SK-N-SH (cell line): ENCODE measurements at regions not wholly inside any gene's neighbourhood (a gene's known extent, or its start where the extent isn't known, plus 50 kb on each side); places are given as distances from the start of the nearest gene placed in this dataset.

Experiments used
- CTCF ChIA-PET: fragments of 300-600, 350-600 bp; formaldehyde crosslinking; extraction: SDS; loops from one replicate; lab custom pipeline; 2021; lab: Yijun Ruan, JAX
- POLR2A ChIA-PET: fragments of 350-600 bp; sonication (Branson Sonifier 250); formaldehyde crosslinking; extraction: SDS; loops from one replicate; lab custom pipeline; 2020; ENCODE audit warnings: antibody characterized with exemption, inconsistent platforms; lab: Yijun Ruan, JAX
- DNase-seq: peaks from one replicate; pipeline ENCODE4 v3.0.0; 2012
- H2AFZ ChIP-seq: fragments of 200-600 bp; sonication (generic); 2 replicates; pipeline ENCODE4 v1.8.1; 2016; ENCODE audit warnings: antibody characterized with exemption, mild to moderate bottlenecking, low read depth
- H3F3A ChIP-seq: fragments of 200-600 bp; sonication (generic); replicated peaks from 2 replicates; pipeline ENCODE3; 2016; ENCODE audit warnings: antibody characterized with exemption, mild to moderate bottlenecking; ENCODE audit not compliant: insufficient read depth
- H3K27ac ChIP-seq, 2 experiments: fragments of 200-500 bp in 1 of 2; fragments of 200-600 bp in 1 of 2; sonication (Bioruptor generic) in 1 of 2; sonication (generic), shearing (Covaris generic) in 1 of 2; 2 replicates each; pipeline versions ENCODE4 v1.5.1 to v1.6.1; 2014 to 2016; ENCODE audit warnings: low read depth in 2 of 2, inconsistent platforms in 1 of 2, low read length in 1 of 2, mild to moderate bottlenecking in 1 of 2, mixed read lengths in 1 of 2
- H3K27me3 ChIP-seq: fragments of 200-600 bp; sonication (generic), shearing (Covaris generic); 2 replicates; pipeline ENCODE4 v1.6.1; 2016; ENCODE audit warnings: mixed run types; ENCODE audit not compliant: insufficient read depth
- H3K36me3 ChIP-seq, 2 experiments: fragments of 200-500 bp in 1 of 2; fragments of 200-600 bp in 1 of 2; sonication (Bioruptor generic) in 1 of 2; sonication (generic) in 1 of 2; replicated peaks in 1 of 2; 2 replicates each; pipeline versions ENCODE3 to v1.5.1; 2014 to 2016; ENCODE audit warnings: low read length in 1 of 2, mild to moderate bottlenecking in 1 of 2; ENCODE audit not compliant: insufficient read depth in 2 of 2, control insufficient read depth in 1 of 2
- H3K4me1 ChIP-seq, 2 experiments: fragments of 200-500 bp in 1 of 2; fragments of 200-600 bp in 1 of 2; sonication (Bioruptor generic) in 1 of 2; sonication (generic), shearing (Covaris generic) in 1 of 2; 2 replicates each; pipeline versions ENCODE4 v1.5.1 to v1.6.1; 2014 to 2016; ENCODE audit warnings: low read depth in 1 of 2, low read length in 1 of 2, mixed run types in 1 of 2; ENCODE audit not compliant: insufficient read depth in 2 of 2, control insufficient read depth in 1 of 2
- H3K4me2 ChIP-seq: fragments of 200-600 bp; sonication (generic), shearing (Covaris generic); 2 replicates; pipeline ENCODE4 v1.6.1; 2017; ENCODE audit warnings: mixed run types
- H3K4me3 ChIP-seq, 2 experiments: fragments of 200-500 bp in 1 of 2; fragments of 200-600 bp in 1 of 2; sonication (Bioruptor generic) in 1 of 2; sonication (generic), shearing (Covaris generic) in 1 of 2; 2 replicates each; pipeline versions ENCODE4 v1.5.1 to v1.8.1; 2014 to 2016; ENCODE audit warnings: low read depth in 2 of 2, inconsistent platforms in 1 of 2, low read length in 1 of 2, mild to moderate bottlenecking in 1 of 2, mixed read lengths in 1 of 2, moderate library complexity in 1 of 2
- H3K79me2 ChIP-seq: fragments of 200-600 bp; sonication (generic); 2 replicates; pipeline ENCODE4 v1.8.1; 2017; ENCODE audit warnings: mild to moderate bottlenecking; ENCODE audit not compliant: insufficient read depth
- H3K9ac ChIP-seq: fragments of 200-600 bp; sonication (generic); 2 replicates; pipeline ENCODE4 v1.6.1; 2017; ENCODE audit warnings: mixed run types
- H3K9me2 ChIP-seq: fragments of 200-600 bp; sonication (generic); 2 replicates; pipeline ENCODE4 v1.6.1; 2017; ENCODE audit warnings: mixed run types
- H3K9me3 ChIP-seq: fragments of 200-600 bp; sonication (generic); 2 replicates; pipeline ENCODE4 v1.6.1; 2017; ENCODE audit warnings: mixed run types, mild to moderate bottlenecking, moderate library complexity
- H4K20me1 ChIP-seq: fragments of 200-600 bp; sonication (generic); 2 replicates; pipeline ENCODE4 v1.6.1; 2017; ENCODE audit warnings: mild to moderate bottlenecking, mixed run types; ENCODE audit not compliant: insufficient read depth
- ELF1 ChIP-seq: IDR thresholded peaks from 2 replicates; pipeline ENCODE4 v1.4.0; 2012
- FOSL2 ChIP-seq: IDR thresholded peaks from 2 replicates; pipeline ENCODE4 v1.4.0; 2012; ENCODE audit warnings: low read depth, mild to moderate bottlenecking, moderate library complexity, borderline replicate concordance
- FOXJ3 ChIP-seq: sonication (generic); formaldehyde crosslinking; IDR thresholded peaks from 2 replicates; pipeline ENCODE4 v1.5.1; 2020; ENCODE audit warnings: mild to moderate bottlenecking, missing genetic modification reagents
- GABPA ChIP-seq: IDR thresholded peaks from 2 replicates; pipeline ENCODE4 v1.4.0; 2012; ENCODE audit warnings: low read depth, mild to moderate bottlenecking
- GATA2 ChIP-seq: sonication (generic); formaldehyde crosslinking; IDR thresholded peaks from 2 replicates; pipeline ENCODE4 v1.5.0; 2020; ENCODE audit warnings: mild to moderate bottlenecking, missing genetic modification reagents
- IRF3 ChIP-seq: fragments of 150-350 bp; IDR thresholded peaks from 2 replicates; pipeline ENCODE4 v1.6.1; 2016; ENCODE audit warnings: mild to moderate bottlenecking, low read depth, low read length
- JUND ChIP-seq: IDR thresholded peaks from 2 replicates; pipeline ENCODE4 v1.4.0; 2012
- MEF2A ChIP-seq: IDR thresholded peaks from 2 replicates; pipeline ENCODE4 v1.4.0; 2012; ENCODE audit warnings: low read depth, borderline replicate concordance
- MXI1 ChIP-seq: IDR thresholded peaks from 2 replicates; pipeline ENCODE4 v1.6.1; 2012; ENCODE audit warnings: mild to moderate bottlenecking, low read depth, low read length, improper control_type of control experiment
- PBX3 ChIP-seq: IDR thresholded peaks from 2 replicates; pipeline ENCODE4; 2012
- SMC3 ChIP-seq: IDR thresholded peaks from 2 replicates; pipeline ENCODE4 v1.6.1; 2012; ENCODE audit warnings: low read depth, low read length, improper control_type of control experiment
- TEAD4 ChIP-seq: IDR thresholded peaks from 2 replicates; pipeline ENCODE4 v1.4.0; 2012; ENCODE audit warnings: mild to moderate bottlenecking, borderline replicate concordance; ENCODE audit not compliant: insufficient read depth
- WGBS: methylation state at CpG from one replicate; pipeline ENCODE4 v1.1.6; 2017; ENCODE audit warnings: low lambda C conversion rate; 5-methylcytosine and 5-hydroxymethylcytosine counted together

- CTCF ChIA-PET, result no interaction called here
- WGBS, result 41% methylated on average over 4 of the region's 4 CpGs
Measured at GRCh38 chr12:83197483-83197914, 510.8 kb downstream of the TMTC2 start.

GRCh38 chr12:83196694-83197350 is 510.1 kb downstream of the TMTC2 start:
- no peaks in the 10 kb centered on the region for H4K20me1 ChIP-seq
- no peak overlapping the region for H3K27ac ChIP-seq
- POLR2A ChIA-PET, result no interaction called here
- H3K4me2 ChIP-seq, result no peak overlapping the region
- H3F3A ChIP-seq, result no peaks in the 10 kb centered on the region
- H3K9ac ChIP-seq, result no peak overlapping the region
- H3K9me3 ChIP-seq, result no peaks in the 10 kb centered on the region
- H3K27me3 ChIP-seq, result no peaks in the 10 kb centered on the region
- H3K4me3 ChIP-seq, result no peak overlapping the region
- H3K79me2 ChIP-seq, result no peaks in the 10 kb centered on the region
- no peaks in the 10 kb centered on the region for H3K36me3 ChIP-seq
- 66% methylated on average over 3 of the region's 3 CpGs for WGBS
- H3K9me2 ChIP-seq, result no peaks in the 10 kb centered on the region
- no peak overlapping the region for H2AFZ ChIP-seq
- CTCF ChIA-PET, result no interaction called here
- DNase-seq, result no peak
- no peaks in the 10 kb centered on the region for H3K4me1 ChIP-seq
- TF ChIP-seq GABPA (no peak), IRF3 (no peak), GATA2 (no peak), FOSL2 (no peak), PBX3 (no peak), MEF2A (no peak), FOXJ3 (CRISPR knock-in tag) (no peak)

More at GRCh38 chr12:83197483-83197914, 510.8 kb downstream of the TMTC2 start:
- Histone ChIP-seq H3K79me2 (no peaks in the 10 kb centered on the region), H3K36me3 (no peaks in the 10 kb centered on the region), H3K9me2 (no peaks in the 10 kb centered on the region), H3K9ac (no peak overlapping the region), H3K9me3 (no peaks in the 10 kb centered on the region), H3F3A (no peaks in the 10 kb centered on the region), H3K27ac (no peak overlapping the region), H4K20me1 (no peaks in the 10 kb centered on the region), H2AFZ (no peak overlapping the region), H3K4me3 (no peak overlapping the region), H3K27me3 (no peaks in the 10 kb centered on the region), H3K4me2 (no peak overlapping the region), H3K4me1 (no peaks in the 10 kb centered on the region)
- POLR2A ChIA-PET, result no interaction called here
- no peak for DNase-seq
- TF ChIP-seq SMC3 (no peak), JUND (no peak), FOSL2 (no peak), ELF1 (no peak), TEAD4 (no peak), MXI1 (no peak)
